ENCODE measurements at regions not wholly inside any gene's neighbourhood (a gene's known extent, or its start where the extent isn't known, plus 50 kb on each side); places are given as distances from the start of the nearest gene placed in this dataset.

DNA sequence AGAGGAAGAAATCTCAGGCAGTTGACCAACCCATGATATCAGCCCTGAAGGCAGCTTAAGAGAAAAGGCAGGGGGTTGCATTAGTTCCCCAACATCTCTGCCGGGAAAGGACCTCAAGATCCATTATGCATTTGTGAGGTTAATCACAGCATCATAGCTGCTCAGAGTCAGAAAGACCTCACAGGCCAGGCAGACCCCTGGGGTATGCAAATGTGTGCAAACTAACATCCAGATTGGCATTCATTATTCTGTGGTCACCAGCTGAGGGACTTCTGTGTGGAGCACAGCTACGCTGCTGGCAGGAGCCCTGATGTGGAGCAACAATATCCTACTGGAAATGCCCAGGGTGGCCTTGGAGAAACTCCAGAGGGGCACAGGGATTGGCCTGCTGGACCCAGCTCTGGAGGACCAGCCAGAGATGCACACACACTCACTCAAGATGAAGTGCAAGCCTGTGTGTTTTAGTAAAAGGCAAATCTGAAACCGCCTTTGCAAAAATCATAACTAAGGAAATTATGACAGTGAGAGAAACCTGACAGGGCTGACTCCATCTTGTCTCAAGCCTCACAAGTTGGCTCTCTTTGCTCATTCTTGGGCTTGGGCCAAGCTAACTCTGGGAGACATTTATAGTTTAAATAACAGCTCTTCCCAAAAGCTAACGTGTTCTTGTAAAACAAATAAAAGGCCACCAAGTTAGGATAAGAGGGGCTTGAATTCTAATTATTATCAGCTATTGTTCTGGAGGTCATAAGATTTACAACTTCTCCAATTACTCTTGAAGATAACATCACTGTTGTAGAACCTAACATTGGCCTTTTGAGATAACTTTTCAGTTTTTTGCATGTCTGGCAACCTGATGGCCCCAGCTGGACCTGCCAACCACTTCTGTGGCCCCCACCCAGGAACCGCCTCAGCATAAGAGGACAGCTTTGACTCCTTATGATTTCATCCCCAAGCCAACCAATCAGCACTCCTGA lies 257.1 kb downstream of the UACA start:
- DNase-seq (ENCODE audit: low read depth) = no peak

DNA sequence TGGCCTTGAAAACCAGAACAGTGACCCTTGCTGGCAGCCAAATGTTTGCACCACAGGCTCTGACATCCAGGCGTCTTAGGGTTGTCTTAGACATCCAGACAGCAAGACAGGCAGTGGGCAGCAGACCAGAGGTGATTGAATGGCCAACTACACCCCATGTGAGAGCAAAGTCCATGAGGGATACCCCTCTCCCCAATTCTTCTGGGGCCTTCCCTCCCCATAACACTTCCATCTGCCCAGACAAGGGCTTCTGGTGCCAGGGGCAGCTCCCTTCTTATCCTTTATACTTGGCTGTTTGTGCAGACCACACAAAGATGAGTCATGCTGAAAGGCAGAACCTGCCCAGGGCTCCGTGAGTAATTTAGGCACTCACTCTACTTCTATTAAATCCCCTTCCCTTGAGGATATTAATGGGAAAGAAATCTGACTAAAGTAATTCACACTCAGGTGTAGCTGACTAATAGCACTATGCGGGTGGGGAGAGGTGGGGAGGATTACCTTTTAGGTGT lies 257.9 kb downstream of the UACA start:
- no peak for DNase-seq (ENCODE audit: low read depth)

DNA sequence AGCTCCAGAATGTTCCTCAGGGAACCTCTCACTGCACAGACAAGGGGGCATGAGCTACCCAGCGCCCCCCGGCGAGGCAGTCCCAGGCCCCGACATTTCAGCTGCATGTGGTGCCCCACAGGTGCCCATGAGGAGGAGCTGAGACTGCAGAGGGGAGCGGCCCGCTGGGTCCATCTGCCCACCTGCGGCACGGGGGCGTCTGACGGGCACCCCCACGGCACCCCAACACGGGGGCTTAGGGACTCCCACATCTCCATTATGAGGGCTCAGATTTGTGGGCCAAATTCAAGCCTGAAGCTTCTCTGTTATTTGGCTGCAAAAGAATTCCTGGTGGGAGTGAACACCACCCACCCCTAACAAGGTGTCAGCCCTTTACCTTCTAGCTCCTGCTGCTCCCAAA lies 258.4 kb downstream of the UACA start:
- DNase-seq (ENCODE audit: low read depth) = no peak

DNA sequence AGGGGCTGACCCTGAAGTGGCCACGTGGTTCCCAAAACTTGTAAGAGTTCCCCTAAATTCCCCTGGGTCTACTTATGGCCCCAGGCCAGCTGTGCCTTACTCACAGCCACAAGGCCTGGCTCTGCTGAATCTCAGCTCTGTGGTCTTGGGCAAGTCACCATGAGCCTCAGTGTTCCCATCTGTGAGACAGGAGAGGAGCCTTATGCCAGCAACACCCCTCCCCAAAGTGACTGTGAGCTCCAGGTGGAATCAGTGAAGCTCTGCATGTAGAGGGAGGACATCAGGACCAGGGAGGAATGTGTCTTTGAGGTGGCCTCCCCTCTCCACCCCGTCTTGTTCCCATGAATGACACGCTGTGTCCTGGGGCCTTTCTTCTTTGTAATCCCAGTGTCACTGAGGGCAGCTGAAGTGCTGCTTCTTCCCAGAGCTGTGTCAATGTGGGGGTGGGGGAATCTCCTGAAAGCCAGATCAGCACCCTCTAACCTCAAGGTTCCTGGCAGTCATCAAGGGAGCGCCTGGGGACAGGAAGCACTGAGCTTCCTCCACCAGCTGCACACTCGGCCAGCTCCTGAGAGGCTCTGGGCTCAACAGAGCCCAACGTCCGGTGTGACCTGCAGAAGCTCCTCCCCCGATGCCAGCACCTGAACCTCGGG lies 258.9 kb downstream of the UACA start:
- no peak for DNase-seq (ENCODE audit: low read depth)

DNA sequence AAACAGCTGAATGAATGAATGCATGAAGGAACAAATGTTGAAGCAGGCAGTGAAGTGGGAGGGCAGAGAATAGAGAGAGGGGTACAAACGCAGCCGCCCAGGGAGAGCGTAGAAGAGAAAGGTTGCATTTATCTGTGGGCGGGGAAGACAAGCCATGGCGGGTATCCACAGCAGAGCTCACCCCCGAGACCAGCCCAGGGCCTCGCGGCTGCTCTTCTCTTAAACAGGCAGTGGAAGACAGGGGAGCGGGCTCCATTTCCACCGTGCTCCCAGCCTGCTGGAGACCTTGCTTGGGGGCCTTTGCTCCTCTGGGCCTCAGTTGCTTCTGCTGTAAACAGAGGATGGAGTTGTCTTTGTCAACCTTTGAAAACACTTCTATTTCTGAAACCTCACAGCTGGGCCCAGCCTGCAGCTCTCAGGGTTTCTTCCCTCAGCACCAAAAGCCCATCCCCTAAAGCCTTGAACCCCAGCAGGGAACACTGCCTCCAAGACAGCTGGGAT lies 259.5 kb downstream of the UACA start:
- DNase-seq (ENCODE audit: low read depth) = no peak

DNA sequence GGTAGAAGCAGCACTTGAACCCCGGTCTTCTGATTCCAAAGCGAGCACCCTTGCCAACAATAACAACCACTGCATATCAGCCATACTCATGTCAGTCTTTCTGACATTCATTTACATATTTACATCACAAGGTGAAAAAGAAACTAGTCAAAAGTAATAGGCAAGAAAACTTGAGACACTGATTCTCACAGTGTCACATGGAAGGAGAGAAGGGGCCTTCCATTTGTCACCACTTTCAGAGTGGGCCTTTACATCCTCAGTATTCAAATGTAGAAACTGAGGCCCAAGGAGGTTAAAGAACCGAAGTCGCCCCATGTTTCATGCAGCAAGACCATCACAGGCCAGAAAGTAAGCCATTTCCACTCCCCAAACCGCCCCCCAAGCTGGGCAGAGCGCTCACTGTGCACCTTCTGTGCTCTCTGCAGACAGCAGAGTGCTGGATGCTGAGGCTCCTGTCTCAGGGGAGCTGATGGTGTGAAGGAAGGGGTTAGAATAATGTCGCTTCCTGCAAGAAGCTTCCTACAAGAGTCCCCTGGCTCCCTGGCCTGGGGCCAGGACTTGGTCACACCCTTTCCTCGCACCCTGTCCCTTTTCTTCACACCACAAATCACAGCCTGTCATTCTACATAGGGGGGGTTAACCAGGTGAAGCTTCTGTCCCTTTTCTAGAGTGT lies 260.1 kb downstream of the UACA start:
- DNase-seq (ENCODE audit: low read depth) = no peak

DNA sequence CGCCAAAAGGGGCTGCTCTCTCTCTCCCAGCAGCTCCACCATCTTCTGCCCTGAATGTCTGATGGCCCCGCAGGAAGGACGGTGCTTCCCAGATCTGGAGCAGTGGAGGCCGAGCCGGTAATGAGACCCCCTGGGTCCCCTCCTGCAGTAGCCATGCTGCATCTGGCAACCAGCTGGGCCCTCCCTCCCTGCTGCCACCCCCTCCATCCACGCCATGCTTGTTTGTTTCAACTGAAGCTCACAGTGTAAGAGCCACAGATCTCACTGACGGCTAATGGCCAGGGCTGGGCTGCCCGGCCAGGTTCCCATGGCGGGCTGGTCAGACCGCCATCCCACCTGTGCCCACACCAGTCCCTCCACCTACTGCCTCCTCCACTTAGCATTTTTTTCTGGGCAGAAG lies 260.8 kb downstream of the UACA start:
- DNase-seq (ENCODE audit: low read depth) = no peak

DNA sequence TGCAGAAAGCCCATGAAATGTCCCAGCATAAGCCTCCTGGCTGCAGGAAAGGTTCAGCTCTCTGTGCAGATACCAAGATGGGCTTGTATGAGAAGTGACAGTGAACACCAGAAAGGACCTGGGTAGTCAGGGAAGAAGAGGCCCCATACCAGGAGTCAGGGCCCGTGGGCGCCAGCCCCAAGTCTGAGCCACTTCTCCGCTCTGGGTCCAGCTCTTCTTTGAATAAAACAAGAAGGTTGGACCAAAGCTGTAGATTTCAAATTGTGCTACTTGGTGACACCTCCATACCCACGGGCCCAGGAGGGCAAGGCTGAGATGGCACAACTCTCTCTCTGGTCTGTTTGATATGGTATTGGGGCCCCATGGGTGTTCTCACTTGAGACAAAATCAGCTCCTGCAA lies 261.5 kb downstream of the UACA start:
- no peak for DNase-seq (ENCODE audit: low read depth)

DNA sequence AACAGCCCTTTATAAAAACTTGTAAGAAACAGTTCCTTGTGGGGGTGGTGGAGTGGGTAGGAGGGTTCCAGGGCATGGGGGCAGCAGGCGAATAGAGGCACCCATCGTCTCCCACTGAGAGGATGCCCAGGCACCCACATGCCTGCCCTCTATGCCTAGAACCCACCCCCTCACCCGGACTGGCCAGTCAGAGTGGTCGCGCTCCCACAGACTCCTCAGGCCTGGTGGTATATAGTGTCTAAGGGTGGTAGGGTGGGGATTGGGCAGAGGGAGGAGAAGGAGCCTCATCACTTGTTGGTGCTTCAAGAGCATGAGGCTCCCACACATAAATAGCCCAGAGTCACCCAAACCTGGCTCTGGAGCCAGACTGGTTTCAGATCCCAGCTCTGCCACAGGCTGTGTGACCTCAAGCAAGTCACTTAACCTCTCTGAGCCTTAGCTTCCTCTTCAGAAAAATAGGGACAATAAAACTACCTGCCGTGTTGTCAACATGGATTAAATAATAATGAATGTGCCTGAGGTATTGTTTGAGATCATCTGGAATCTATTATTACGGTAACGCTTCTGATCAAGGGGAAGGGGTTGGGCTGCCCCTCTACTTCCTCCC lies 262.1 kb downstream of the UACA start:
- no peak for DNase-seq (ENCODE audit: low read depth)

DNA sequence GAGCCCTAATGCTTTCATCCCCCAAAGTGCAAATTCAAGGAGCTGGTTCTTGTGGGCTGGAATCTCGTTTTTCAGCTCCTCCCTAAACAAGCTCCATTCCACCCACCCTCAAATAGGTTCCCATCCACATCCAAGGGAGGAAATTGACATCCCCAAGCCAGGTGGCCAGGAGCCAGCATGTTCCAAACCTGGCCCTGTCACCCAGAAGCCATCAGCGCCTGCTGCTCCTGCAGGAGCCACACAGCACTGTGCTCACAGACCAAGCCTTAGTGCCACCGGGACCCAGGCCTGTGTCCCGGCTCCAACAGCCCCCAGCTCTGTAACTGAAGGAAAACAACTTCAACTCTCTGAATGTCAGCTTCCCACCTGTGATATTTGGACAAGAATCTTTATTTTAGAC lies 263.6 kb downstream of the UACA start:
- no peak for DNase-seq (ENCODE audit: low read depth)

DNA sequence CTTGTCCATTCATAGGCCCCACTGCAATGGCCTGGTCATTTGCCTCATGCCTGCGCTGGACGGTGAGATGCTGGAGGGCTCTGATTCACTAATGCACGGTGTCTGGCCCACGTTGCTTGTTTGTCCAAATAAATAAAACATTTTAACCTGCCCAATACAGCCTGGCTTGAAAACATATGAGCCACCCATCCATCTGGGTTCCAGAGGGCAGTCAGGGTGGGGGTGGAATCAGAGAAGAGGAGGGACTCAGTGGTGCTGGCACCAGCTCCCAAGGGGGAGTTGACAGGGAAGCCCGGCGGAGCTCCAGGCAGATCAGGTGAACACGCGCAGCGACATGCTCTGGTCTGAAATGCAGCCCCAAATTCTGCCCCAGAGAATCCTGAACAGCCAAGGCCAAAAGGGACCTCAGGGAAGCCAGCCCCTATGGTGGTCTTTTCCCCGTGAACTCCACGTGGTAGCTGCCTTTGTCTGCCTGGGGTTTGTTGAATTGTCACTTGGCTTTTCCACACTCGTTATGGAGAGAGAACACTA lies 265.2 kb downstream of the UACA start:
- no peak for DNase-seq (ENCODE audit: low read depth)

DNA sequence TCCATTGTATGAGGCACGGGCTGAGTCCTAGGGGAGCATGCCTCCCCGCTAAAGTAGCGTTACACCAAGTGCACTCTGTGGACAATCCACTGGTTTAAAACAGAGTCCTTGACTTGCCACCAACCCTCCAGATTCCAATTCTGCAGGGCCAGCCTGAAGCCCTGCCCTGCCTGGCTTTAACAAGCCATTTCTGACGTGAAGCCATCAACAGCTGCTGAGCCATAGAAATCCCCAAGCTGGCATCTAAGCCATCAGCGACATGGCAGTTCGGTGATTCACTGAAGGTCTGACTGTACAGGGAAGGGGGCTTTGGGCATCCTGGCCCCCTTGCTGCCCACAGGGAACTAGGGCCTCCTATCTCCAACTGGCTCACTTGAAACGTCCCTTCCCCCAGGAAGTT lies 265.7 kb downstream of the UACA start:
- no peak for DNase-seq (ENCODE audit: low read depth)

DNA sequence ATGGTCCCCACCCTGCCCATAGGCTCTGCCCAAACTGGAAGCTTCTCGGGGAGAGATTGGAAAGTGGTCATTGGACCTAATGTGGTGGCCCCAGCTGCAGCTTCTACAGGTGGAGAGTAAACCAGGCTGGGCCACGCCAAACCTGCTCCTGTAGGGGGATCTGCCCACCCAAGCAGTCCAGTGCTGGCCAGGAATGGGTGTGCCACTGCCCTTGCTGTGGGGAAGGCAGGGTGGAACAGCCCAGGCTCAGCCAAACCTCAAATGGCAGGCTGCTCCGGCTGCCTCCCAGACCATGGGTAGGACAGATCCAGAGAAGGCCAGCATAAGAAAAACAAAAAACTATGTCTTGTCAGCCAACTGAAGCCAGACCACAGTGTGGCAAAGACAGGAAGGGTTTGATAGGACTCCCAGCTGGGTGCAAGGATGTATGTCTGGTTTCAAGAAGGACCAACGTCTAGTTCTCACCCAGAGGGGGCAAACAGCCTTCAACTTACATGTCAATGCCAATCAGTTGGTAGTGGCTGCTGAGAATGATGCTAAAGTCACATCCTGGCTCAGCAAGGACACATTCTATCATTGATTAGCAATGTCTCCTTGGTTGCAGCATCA lies 267.3 kb downstream of the UACA start:
- no peak for DNase-seq (ENCODE audit: low read depth)

DNA sequence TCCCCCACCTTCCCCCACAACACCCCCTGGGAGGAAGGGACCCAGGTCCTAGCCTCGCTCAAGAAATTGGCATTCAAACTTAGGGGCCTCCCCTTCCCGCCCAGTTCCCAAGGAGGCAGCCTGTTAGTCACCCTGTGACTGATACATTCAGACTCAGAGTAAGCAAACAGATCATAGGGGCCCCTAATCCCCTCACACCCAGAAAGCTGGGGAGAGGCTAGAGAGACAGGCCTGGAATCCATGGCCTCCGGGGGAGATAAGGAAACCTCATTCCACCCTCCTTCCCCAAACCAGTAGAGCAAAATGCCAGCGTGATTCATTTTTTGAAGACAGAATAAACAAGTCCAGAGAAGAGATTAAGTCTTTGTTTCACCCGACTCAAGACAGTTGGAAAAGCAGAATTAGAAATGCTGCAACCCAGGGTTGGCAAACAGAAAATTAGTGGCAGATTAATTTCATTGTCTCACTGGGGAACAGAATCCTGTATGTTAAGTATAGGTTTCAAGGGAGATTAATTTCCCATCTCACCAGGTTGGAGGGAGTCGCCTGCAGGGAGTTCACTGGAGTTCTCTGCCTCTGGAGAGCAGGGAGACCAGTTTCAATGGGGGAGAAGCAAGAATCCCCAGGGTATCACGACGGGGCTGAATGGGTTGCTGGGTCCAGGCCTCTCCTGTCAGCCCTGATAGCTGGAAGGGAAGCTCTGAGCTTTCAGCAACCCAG lies 268.3 kb downstream of the UACA start:
- no peak for DNase-seq (ENCODE audit: low read depth)

DNA sequence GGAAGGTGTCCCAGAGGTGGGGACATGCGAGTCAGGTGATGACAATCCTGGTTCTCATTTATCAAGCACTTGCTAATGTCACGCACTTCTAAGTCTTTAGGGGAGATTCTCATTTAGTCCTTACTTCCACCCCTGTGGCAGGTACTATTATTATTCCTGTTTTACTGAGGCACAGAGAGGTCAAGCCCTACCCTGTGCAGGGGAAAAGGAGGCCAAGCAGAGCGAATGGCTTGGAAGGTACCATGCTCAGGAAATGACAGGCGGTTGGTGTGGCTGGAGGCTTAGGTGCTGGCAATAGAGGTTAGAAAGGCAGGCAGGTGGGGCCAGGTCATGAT lies 268.9 kb downstream of the UACA start:
- no peak for DNase-seq (ENCODE audit: low read depth)

DNA sequence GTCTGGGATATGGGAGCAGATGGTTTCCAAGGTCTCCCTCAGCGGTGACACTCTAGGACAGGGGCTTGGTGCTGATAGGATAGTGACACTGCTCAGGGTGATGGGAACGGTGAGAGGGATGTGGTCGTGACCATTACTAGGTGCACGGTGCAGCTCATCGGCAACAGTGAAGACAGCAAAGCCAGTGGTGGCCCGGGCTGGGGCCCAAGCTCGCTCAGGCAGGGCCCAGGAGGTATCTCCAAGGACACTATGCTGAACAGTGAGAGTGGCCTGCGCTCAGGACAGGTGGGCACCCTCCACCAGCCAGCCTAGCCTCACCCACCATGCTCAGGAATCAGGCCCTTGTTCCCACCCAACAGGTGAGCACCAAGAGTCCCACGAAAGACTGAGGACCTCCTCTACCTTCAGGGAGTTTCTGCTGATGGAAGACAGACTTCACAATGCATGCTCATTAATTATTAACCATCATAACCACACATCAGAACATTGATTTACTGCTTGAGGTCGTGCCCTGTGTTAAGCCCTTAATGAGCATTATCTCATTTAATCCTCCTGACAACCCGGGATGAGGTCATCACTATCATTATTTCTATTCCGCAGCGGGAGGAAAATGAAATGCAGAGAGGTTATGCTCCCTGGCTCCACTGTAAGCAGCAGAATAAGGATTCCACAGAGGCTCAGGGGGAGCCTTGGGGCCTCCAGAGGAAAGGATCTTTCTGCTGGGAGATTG lies 269.4 kb downstream of the UACA start:
- DNase-seq (ENCODE audit: low read depth) = no peak

DNA sequence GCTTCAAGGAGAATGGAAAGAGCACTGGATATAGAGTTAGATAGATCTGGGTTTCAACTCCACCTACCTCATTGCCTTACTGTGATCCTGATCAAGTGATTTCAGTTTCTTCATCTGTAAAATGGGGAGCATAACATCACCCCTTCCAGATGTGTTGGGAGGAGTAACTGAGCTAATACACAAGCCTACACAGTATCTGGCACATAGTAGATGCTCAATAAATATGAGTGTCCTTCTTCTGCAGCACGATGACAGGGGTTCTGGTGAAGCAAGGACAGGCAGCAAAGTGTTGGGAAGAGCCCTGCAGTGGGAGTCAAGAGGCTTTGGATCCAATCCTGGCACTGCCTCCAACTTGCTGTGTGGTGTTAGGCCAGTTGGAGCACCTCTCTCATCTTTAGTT lies 270.0 kb downstream of the UACA start:
- no peak for DNase-seq (ENCODE audit: low read depth)

DNA sequence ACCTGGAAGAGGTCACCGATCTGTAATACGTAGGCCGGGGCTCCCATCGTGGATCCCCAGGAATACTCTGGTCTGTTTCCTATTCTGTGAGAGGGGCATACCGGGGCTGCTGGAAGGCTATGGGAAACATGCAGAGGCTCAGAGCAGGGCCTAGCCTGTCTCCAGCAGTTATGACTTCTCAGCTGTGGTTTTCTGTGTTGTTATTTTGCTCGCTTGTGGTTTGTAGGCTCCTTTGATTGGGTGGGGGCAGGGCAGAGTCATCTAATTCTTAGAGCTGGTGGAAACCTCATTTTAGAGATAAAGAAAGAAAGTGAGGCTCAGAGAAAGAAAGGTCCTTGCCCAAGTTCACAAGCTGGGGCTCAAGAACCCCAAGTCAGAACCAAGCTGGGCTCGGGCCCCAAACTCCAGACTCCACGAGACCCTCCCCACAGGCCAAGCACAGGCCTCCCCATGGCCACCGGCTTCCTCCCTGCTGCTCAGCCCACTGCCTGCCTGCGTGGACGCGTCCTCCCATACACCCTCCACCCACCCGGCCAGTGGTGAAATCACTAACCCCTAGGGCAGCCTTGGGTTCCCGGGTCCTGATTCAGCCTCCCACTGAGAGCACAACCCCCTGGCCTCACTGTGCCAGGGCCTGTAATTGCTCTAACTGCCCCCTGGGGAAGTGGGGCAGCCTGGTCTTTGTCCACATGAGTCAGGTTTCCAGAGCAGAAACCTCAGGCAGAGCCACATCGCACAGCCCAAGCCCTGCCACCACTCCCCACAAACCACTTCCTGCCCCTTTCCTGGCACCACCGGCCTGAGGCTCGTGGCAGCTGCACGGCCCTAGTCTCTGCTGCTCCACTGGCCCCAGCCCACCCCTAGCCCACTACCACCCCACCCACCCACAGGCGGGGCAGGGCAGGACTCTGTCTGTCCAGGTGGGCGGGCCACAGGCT lies 270.8 kb downstream of the UACA start:
- peak; percentile 66 for DNase-seq (ENCODE audit: low read depth)

DNA sequence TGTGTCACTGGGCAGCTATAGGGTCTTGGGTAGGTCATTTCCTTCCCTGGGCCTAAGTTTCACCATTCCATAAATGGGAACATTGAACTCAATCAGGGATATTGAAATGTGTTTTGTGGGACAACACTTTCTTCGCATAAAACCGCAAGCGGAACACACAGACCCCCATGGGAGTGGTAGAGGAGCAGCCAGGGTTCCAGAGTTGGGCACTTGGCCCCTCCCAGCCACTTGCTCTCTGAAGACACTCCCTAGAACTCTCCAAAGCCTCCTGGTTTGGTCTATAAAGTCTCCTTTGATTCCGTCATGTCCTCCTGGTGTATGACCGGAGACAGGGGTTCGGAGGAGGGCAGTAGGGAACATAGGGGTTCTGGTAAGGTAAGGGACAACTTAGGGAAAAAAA lies 271.7 kb downstream of the UACA start:
- DNase-seq (ENCODE audit: low read depth) = no peak

All from stimulated activated CD8-positive, alpha-beta memory T cell treated with anti-CD3 and anti-CD28 coated beads, Interleukin-4, amount 100 ng/mL, for 24 hours (primary cell).